GM12873 (cell line): ENCODE measurements at regions not wholly inside any gene's neighbourhood (a gene's known extent, or its start where the extent isn't known, plus 50 kb on each side); places are given as distances from the start of the nearest gene placed in this dataset.

Experiments used
- CTCF ChIP-seq: IDR thresholded peaks from 2 replicates; pipeline ENCODE4 v1.5.1; 2012; ENCODE audit warnings: low read depth, mild to moderate bottlenecking, moderate library complexity, low read length, control low read depth; ENCODE audit not compliant: insufficient read depth; ENCODE audit errors: missing control alignments

DNA sequence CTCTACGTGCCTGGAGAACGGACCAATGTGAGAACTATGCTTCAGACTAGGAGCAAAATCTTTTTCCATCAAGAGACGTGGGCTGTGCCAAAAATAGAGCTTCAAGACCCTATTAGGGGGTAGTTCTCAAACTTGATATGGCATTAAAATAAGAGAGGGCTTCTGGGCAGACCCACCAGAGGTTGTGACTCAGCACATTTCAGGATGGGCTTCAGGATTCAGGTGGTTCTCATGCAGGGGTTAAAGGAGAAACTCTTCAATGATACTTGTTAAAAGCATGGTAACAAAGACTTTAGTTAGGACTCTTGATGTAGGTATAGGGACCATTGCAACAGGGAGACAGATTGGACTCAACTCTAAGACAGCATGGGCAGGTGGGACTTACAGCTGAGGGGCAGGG lies 195.5 kb downstream of the RGS3 start:
- TF ChIP-seq CTCF = no peak

- TF ChIP-seq CTCF = no peak
These were observed 196.2 kb downstream of the RGS3 start for GRCh38 chr9:113659740-113660139.

DNA sequence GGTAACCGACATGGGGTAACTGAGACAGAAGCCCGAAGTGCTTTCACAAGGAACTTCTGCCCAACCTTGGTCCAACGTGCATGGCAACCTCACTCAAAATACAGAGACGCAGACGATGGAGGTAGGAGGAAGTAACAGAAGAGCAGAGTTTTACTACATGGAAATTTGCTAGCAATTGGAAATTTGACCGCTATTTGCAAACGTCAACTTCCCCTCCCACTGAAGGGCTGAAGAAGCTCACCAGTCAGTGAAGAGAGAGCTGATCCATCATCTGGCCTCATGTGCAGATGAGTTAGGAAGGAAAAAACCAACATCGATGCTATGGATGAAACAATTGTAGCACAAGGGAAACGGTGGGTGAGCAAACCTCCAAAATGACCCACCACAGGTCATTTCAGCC lies 196.7 kb downstream of the RGS3 start:
- no peak for TF ChIP-seq CTCF

GRCh38 chr9:113661074-113661473 lies 197.5 kb downstream of the RGS3 start:
- TF ChIP-seq CTCF = no peak

DNA sequence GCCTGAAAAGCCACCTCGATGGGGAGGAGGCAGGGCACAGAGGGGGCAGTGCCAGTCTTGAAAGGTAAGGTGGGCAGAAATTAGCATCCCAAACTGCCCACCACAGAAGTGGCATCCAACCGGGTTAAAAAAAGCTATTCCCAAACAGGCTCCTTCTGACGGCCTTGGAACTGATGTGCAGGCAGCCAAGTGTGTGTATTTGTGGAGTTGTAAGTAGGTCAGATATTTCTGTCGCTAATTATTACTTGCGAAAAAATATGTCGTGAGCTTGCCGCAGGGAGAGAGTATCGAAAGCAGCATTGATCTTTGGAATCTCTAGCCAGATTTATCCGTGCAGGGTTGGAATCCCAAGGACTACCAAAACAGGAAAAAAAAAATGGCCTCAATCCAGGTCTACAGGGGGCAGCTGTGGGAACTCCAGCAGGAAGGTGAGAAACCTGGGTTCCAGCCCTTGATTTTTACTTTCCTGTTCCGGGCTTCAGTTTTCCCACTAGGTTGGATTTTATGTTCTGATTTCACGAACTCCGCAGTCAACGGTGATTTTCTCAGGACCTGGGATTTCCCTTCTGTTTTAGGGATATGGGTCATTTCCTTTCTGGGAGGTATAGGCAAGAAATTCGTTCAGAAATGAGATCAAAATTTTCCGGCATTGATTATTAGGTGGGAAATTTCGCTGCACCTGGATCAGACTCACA lies 200.8 kb downstream of the RGS3 start:
- TF ChIP-seq CTCF = no peak

DNA sequence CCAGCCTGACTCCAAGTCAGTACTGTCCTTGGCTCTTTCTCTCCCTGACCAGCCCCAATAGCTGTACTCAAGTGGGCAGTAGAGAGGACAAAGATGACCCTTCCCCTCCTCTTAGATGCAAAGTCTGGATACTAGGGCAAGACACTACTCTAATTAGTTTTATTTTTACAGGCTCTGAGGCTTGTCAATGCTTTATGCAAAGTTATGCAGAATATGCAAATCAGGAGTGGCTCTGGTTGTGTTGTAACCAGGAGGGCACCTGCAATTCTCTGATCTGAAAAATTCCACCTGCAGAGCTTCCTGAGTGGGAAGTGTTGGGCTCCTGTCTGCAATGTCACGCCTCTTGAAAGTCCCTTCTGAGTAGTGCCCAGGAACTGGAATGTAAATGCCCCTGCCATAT lies 201.5 kb downstream of the RGS3 start:
- TF ChIP-seq CTCF = no peak

DNA sequence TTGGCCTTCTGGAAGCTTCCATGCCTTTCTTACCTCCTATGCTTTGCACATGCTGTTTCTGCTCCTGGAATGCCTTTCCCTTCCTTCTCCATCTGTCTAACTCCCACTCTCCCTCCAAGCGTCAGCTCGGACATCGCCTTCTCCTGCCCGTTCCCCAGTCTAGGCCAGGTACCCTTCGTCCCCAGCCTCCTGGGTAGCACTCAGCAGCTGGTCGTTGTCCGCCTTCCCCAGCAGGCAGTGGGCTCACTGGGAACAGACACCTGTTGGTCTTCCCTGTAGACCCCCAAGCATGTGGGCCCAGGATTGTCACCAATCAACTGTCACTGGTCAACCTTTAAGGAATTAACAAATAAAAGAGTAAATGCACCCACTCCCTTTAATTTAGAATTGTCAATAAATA lies 202.2 kb downstream of the RGS3 start:
- no peak for TF ChIP-seq CTCF

GRCh38 chr9:113668061-113668460 lies 204.5 kb downstream of the RGS3 start:
- no peak for TF ChIP-seq CTCF
